ENCODE measurements at regions not wholly inside any gene's neighbourhood (a gene's known extent, or its start where the extent isn't known, plus 50 kb on each side); places are given as distances from the start of the nearest gene placed in this dataset.

DNA sequence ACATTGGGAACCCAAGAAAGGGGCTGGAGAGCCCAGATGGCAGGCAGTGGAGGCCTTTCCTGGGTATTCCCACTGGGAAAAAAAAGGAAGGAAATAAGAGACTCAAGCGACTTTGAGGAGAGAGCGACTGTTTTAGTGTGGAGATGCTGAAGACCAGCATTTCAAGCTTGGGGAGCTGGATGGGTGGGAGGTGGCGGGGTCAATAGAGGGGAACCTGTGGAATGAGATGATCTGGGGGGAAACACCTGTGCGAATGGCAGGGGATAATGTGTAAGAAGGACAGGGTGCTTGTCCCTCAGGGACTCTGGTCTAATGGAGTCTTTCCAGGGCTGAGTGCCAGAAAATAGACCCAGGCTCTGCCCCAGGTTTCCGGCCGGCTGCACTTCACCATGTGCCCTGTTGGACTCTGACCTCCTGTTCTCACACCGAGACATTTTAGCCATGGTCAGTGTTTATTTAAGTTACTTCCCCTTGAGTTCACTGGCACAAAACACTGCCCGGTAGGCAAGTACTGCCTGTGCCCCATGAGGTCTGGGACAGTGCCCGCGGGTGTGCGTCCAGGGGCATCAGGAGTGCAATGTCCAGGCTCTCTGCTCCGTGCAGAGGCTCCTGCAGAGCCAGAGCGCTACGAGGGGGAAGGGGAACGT, 50.4 kb upstream of the NKX2-2 start:
- no peak overlapping the region for H3K4me3 Mint-ChIP-seq
- no peaks in the 10 kb centered on the region for H3K4me1 ChIP-seq (ENCODE audit: control insufficient read depth, insufficient read depth, low read length)
- ATAC-seq (no peak), DNase-seq (no peak)
- peaks cover 6 to 23% of the 10 kb centered on the region in 2 donors for H3K27me3 Mint-ChIP-seq (ENCODE audit: low read depth in 2 of 2)
- H3K27me3 ChIP-seq (ENCODE audit: control insufficient read depth, insufficient read depth, low read length), result no peaks in the 10 kb centered on the region
- no peaks in the 10 kb centered on the region for H3K36me3 ChIP-seq (ENCODE audit: control insufficient read depth, insufficient read depth, low read length)
- no peak overlapping the region for H3K4me3 ChIP-seq (ENCODE audit: low read length)
- intact Hi-C loops (cut with micrococcal nuclease), result no loop called here
- TF ChIP-seq, protein P1, sequence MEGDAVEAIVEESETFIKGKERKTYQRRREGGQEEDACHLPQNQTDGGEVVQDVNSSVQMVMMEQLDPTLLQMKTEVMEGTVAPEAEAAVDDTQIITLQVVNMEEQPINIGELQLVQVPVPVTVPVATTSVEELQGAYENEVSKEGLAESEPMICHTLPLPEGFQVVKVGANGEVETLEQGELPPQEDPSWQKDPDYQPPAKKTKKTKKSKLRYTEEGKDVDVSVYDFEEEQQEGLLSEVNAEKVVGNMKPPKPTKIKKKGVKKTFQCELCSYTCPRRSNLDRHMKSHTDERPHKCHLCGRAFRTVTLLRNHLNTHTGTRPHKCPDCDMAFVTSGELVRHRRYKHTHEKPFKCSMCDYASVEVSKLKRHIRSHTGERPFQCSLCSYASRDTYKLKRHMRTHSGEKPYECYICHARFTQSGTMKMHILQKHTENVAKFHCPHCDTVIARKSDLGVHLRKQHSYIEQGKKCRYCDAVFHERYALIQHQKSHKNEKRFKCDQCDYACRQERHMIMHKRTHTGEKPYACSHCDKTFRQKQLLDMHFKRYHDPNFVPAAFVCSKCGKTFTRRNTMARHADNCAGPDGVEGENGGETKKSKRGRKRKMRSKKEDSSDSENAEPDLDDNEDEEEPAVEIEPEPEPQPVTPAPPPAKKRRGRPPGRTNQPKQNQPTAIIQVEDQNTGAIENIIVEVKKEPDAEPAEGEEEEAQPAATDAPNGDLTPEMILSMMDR (IDR thresholded peaks at IDR 0.05), result no peak
- WGBS (ENCODE audit: insufficient coverage), result 85% methylated on average over 15 of the region's 15 CpGs
- no peaks in the 10 kb centered on the region for H3K36me3 Mint-ChIP-seq
- no peak overlapping the region for H3K27ac ChIP-seq (ENCODE audit: low read length)
- H3K4me1 Mint-ChIP-seq, result no peaks in the 10 kb centered on the region
- H3K9me3 ChIP-seq (ENCODE audit: control insufficient read depth, insufficient read depth, low read length), result no peaks in the 10 kb centered on the region
- H3K9me3 Mint-ChIP-seq, result no peaks in the 10 kb centered on the region
- no peak overlapping the region for H3K27ac Mint-ChIP-seq
